OCI-LY1 (cell line): ENCODE measurements at regions not wholly inside any gene's neighbourhood (a gene's known extent, or its start where the extent isn't known, plus 50 kb on each side); places are given as distances from the start of the nearest gene placed in this dataset.

ENCODE experiments used
- EZH2 ChIP-seq: fragments of 200-600 bp; sonication (generic), shearing (Covaris generic); IDR thresholded peaks from 2 replicates; pipeline ENCODE4 v1.8.0; 2017; ENCODE audit warnings: borderline replicate concordance, mixed run types, mild to moderate bottlenecking, antibody characterized with exemption, low read length, moderate library complexity, mixed read lengths
- TF ChIP-seq, protein P1 (sequence below): fragments of 200-600 bp; sonication (generic), shearing (Covaris generic); IDR thresholded peaks from 2 replicates; pipeline ENCODE4 v1.5.1; 2017; ENCODE audit warnings: mild to moderate bottlenecking, antibody characterized with exemption, low read length, moderate library complexity, mixed read lengths

DNA sequence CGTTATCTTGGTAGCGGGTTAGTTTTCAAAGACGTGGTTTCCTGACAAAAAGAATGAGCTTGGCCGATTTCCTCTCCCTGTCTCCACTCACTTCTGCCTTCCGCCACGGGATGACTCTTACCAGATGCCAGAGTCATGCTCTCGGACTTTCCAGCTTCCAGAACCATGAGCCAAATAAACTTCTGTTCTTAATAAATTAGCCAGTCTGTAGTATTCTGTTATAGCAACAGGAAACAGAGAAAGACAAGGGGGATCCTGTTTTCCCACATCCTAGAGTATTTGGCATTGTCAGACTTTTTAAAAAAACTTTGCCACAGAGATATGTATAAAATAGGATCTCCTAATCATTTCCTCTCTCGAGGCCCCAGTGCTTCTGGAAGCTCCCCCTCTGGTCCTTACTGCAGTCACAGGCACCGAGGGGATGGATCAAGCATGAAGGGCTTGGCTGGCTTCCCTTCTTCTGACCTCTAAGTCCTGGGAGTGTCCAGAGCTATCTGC, 84.9 kb upstream of the NAA20 start:
- TF ChIP-seq, protein P1, sequence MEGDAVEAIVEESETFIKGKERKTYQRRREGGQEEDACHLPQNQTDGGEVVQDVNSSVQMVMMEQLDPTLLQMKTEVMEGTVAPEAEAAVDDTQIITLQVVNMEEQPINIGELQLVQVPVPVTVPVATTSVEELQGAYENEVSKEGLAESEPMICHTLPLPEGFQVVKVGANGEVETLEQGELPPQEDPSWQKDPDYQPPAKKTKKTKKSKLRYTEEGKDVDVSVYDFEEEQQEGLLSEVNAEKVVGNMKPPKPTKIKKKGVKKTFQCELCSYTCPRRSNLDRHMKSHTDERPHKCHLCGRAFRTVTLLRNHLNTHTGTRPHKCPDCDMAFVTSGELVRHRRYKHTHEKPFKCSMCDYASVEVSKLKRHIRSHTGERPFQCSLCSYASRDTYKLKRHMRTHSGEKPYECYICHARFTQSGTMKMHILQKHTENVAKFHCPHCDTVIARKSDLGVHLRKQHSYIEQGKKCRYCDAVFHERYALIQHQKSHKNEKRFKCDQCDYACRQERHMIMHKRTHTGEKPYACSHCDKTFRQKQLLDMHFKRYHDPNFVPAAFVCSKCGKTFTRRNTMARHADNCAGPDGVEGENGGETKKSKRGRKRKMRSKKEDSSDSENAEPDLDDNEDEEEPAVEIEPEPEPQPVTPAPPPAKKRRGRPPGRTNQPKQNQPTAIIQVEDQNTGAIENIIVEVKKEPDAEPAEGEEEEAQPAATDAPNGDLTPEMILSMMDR = no peak
- TF ChIP-seq EZH2 = no peak
